MM.1S (cell line): ENCODE measurements at regions not wholly inside any gene's neighbourhood (a gene's known extent, or its start where the extent isn't known, plus 50 kb on each side); places are given as distances from the start of the nearest gene placed in this dataset.

Source experiments
- DNase-seq: peaks from one replicate; pipeline ENCODE4 v3.0.0-alpha.2; 2015
- H2AFZ ChIP-seq: fragments of 300-600 bp; sonication (generic); 2 replicates; pipeline ENCODE4 v1.6.0; 2016; ENCODE audit warnings: antibody characterized with exemption, low read length
- H3F3A ChIP-seq: fragments of 300-600 bp; sonication (generic); 2 replicates; pipeline ENCODE4 v1.6.1; 2016; ENCODE audit warnings: mild to moderate bottlenecking, antibody characterized with exemption, low read length, moderate library complexity, mixed read lengths; ENCODE audit not compliant: insufficient read depth
- H3K27ac ChIP-seq: fragments of 300-600 bp; sonication (generic); 2 replicates; pipeline ENCODE4 v1.5.1; 2016; ENCODE audit warnings: mild to moderate bottlenecking, low read length
- H3K27me3 ChIP-seq: fragments of 300-600 bp; sonication (generic); replicated peaks from 2 replicates; pipeline ENCODE4 v1.6.0; 2016; ENCODE audit warnings: low read length; ENCODE audit not compliant: insufficient read depth
- H3K36me3 ChIP-seq: fragments of 300-600 bp; sonication (generic); replicated peaks from 2 replicates; pipeline ENCODE4 v1.6.1; 2016; ENCODE audit warnings: mild to moderate bottlenecking, low read length, mixed read lengths; ENCODE audit not compliant: insufficient read depth
- H3K4me1 ChIP-seq: fragments of 300-600 bp; sonication (generic); 2 replicates; pipeline ENCODE4 v1.6.1; 2016; ENCODE audit warnings: low read length, mixed read lengths
- H3K4me2 ChIP-seq: fragments of 300-600 bp; sonication (generic); 2 replicates; pipeline ENCODE4 v1.6.0; 2016; ENCODE audit warnings: low read depth, low read length
- H3K4me3 ChIP-seq: fragments of 300-600 bp; sonication (generic); 2 replicates; pipeline ENCODE4 v1.5.1; 2016; ENCODE audit warnings: low read length, mixed read lengths
- H3K79me2 ChIP-seq: fragments of 300-600 bp; sonication (generic); 2 replicates; pipeline ENCODE4 v1.6.1; 2016; ENCODE audit warnings: mixed run types, low read length, mixed read lengths
- H3K9ac ChIP-seq: fragments of 300-600 bp; sonication (generic); 2 replicates; pipeline ENCODE4 v1.6.1; 2016; ENCODE audit warnings: low read length, mixed read lengths
- H3K9me2 ChIP-seq: fragments of 300-600 bp; sonication (generic); replicated peaks from 2 replicates; pipeline ENCODE4 v1.6.1; 2016; ENCODE audit warnings: mild to moderate bottlenecking, low read length, mixed read lengths; ENCODE audit not compliant: insufficient read depth
- H3K9me3 ChIP-seq: fragments of 300-600 bp; sonication (generic); replicated peaks from 2 replicates; pipeline ENCODE4 v1.6.1; 2016; ENCODE audit warnings: mild to moderate bottlenecking, low read length, mixed read lengths; ENCODE audit not compliant: insufficient read depth
- H4K20me1 ChIP-seq: fragments of 300-600 bp; sonication (generic); 2 replicates; pipeline ENCODE4 v1.6.1; 2016; ENCODE audit warnings: mild to moderate bottlenecking, low read length, moderate library complexity, mixed read lengths; ENCODE audit not compliant: insufficient read depth
- CTCF ChIP-seq: fragments of 300-600 bp; sonication (generic); IDR thresholded peaks from 2 replicates; pipeline ENCODE4 v1.5.1; 2016; ENCODE audit warnings: antibody characterized with exemption, low read length, mixed read lengths
- EZH2 ChIP-seq: fragments of 300-600 bp; sonication (generic); optimal IDR thresholded peaks from 2 replicates; pipeline ENCODE3; 2017; ENCODE audit warnings: low read depth, mild to moderate bottlenecking, antibody characterized with exemption, low read length, mixed read lengths
- EZH2phosphoT487 ChIP-seq: fragments of 300-600 bp; sonication (generic); IDR thresholded peaks from 2 replicates; pipeline ENCODE4 v1.6.1; 2018; ENCODE audit warnings: antibody characterized with exemption, low read length

- Histone ChIP-seq H3K27ac (no peak overlapping the region), H3K4me2 (no peak overlapping the region), H4K20me1 (no peaks in the 10 kb centered on the region), H3K79me2 (no peaks in the 10 kb centered on the region), H3K9me2 (no peaks in the 10 kb centered on the region), H3K9ac (no peak overlapping the region), H3K4me1 (no peaks in the 10 kb centered on the region), H3K4me3 (no peak overlapping the region), H3K27me3 (no peaks in the 10 kb centered on the region), H2AFZ (peak overlapping the region; percentile 21), H3K36me3 (no peaks in the 10 kb centered on the region), H3K9me3 (no peaks in the 10 kb centered on the region), H3F3A (no peaks in the 10 kb centered on the region)
- no peak for DNase-seq
- TF ChIP-seq CTCF (no peak), EZH2phosphoT487 (no peak), EZH2 (no peak)
Observed at GRCh38 chr7:26073041-26073440, 79.0 kb upstream of the NFE2L3 start.

- Histone ChIP-seq H3K9me3 (no peaks in the 10 kb centered on the region), H3K27me3 (no peaks in the 10 kb centered on the region), H3K4me3 (no peak overlapping the region), H3K9ac (no peak overlapping the region), H3K4me2 (no peak overlapping the region), H3K79me2 (no peaks in the 10 kb centered on the region), H3K4me1 (no peaks in the 10 kb centered on the region), H3K9me2 (no peaks in the 10 kb centered on the region), H4K20me1 (no peaks in the 10 kb centered on the region), H3K27ac (no peak overlapping the region), H2AFZ (no peak overlapping the region), H3F3A (no peaks in the 10 kb centered on the region), H3K36me3 (no peaks in the 10 kb centered on the region)
- no peak for DNase-seq
- TF ChIP-seq EZH2phosphoT487 (no peak), EZH2 (no peak), CTCF (no peak)
Observed at GRCh38 chr7:26074919-26075318, 77.1 kb upstream of the NFE2L3 start.

GRCh38 chr7:26076691-26077090 lies 75.3 kb upstream of the NFE2L3 start:
- H3K9me3 ChIP-seq: no peaks in the 10 kb centered on the region
- H3K4me2 ChIP-seq: no peak overlapping the region
- no peak overlapping the region for H3K4me3 ChIP-seq
- no peaks in the 10 kb centered on the region for H3K4me1 ChIP-seq
- no peak overlapping the region for H3K9ac ChIP-seq
- H3K9me2 ChIP-seq: no peaks in the 10 kb centered on the region
- H3F3A ChIP-seq: no peaks in the 10 kb centered on the region
- H2AFZ ChIP-seq: no peak overlapping the region
- no peak for DNase-seq
- H3K27me3 ChIP-seq: no peaks in the 10 kb centered on the region
- no peaks in the 10 kb centered on the region for H4K20me1 ChIP-seq
- no peak overlapping the region for H3K27ac ChIP-seq
- no peaks in the 10 kb centered on the region for H3K36me3 ChIP-seq
- no peak for TF ChIP-seq EZH2
- TF ChIP-seq EZH2phosphoT487: no peak
- no peak for TF ChIP-seq CTCF
- H3K79me2 ChIP-seq: no peaks in the 10 kb centered on the region
